IPS-18c (cell line): ENCODE measurements at regions not wholly inside any gene's neighbourhood (a gene's known extent, or its start where the extent isn't known, plus 50 kb on each side); places are given as distances from the start of the nearest gene placed in this dataset.
"Not testable (repeated sequence)": the region's sequence is repeated elsewhere in the genome, so short reads cannot be mapped to it uniquely, and the experiment has no call there.

ENCODE experiments used
- H3K4me3 ChIP-seq: 2 replicates; pipeline ENCODE4 v1.7.0; 2013; ENCODE audit warnings: low read depth, mild to moderate bottlenecking, low read length, moderate library complexity; ENCODE audit not compliant: insufficient read depth
- H3K9me3 ChIP-seq: one replicate; pipeline ENCODE4 v1.6.1; 2013; ENCODE audit warnings: mild to moderate bottlenecking, low read length, moderate library complexity; ENCODE audit not compliant: control insufficient read depth, insufficient read depth

- Histone ChIP-seq H3K4me3 (no peak overlapping the region), H3K9me3 (no peaks in the 10 kb centered on the region)
Measured at GRCh38 chrX:88982933-88983332, 235.9 kb downstream of the CPXCR1 start.

- Histone ChIP-seq H3K4me3 (no peak overlapping the region), H3K9me3 (no peaks in the 10 kb centered on the region)
Measured at GRCh38 chrX:88988796-88989195, 241.8 kb downstream of the CPXCR1 start.

- Histone ChIP-seq H3K9me3 (no peaks in the 10 kb centered on the region), H3K4me3 (no peak overlapping the region)
Measured at GRCh38 chrX:88990882-88991582, 244.0 kb downstream of the CPXCR1 start.

GRCh38 chrX:88991583-88992132, 244.6 kb downstream of the CPXCR1 start:
- Histone ChIP-seq H3K4me3 (no peak overlapping the region), H3K9me3 (no peaks in the 10 kb centered on the region)

- Histone ChIP-seq H3K9me3 (peaks cover 2% of the 10 kb centered on the region), H3K4me3 (no peak overlapping the region)
Measured at GRCh38 chrX:89021964-89022363, 274.9 kb downstream of the CPXCR1 start.

- peaks cover 15% of the 10 kb centered on the region for H3K9me3 ChIP-seq
- peak overlapping the region; percentile 21; the same call in 1 of the 2 replicates for H3K4me3 ChIP-seq
Measured at GRCh38 chrX:89033723-89034122, 286.7 kb downstream of the CPXCR1 start.

- H3K9me3 ChIP-seq, result peaks cover 16% of the 10 kb centered on the region
Measured at GRCh38 chrX:89034679-89035078, 287.7 kb downstream of the CPXCR1 start.

GRCh38 chrX:89053223-89053622, 306.2 kb downstream of the CPXCR1 start:
- Histone ChIP-seq H3K4me3 (no peak overlapping the region), H3K9me3 (peaks cover 8% of the 10 kb centered on the region)

More at GRCh38 chrX:89034679-89035078, 287.7 kb downstream of the CPXCR1 start:
- no peak overlapping the region for H3K4me3 ChIP-seq

- H3K9me3 ChIP-seq, H3K4me3 ChIP-seq: not testable (repeated sequence)
Measured at GRCh38 chrX:89099587-89099986, 352.6 kb downstream of the CPXCR1 start.

- no peaks in the 10 kb centered on the region for H3K9me3 ChIP-seq
- no peak overlapping the region for H3K4me3 ChIP-seq
Measured at GRCh38 chrX:89124985-89125384, 378.0 kb downstream of the CPXCR1 start.
